Psoas muscle (tissue), 7 donors: ENCODE measurements at regions not wholly inside any gene's neighbourhood (a gene's known extent, or its start where the extent isn't known, plus 50 kb on each side); places are given as distances from the start of the nearest gene placed in this dataset.

Source experiments
- ATAC-seq, 4 donors: fragments of 200-7000 bp; cut with Tn5 transposase; one replicate each; pipeline ENCODE4 v1.9.1; 2020; ENCODE audit warnings: moderate library complexity in 3 of 4, mild to moderate bottlenecking in 2 of 4
- DNase-seq, 2 donors: peaks; one replicate each; pipeline ENCODE4 v3.0.0-alpha.2; 2020
- H3K27ac ChIP-seq: fragments of 200-600 bp; one replicate; pipeline ENCODE4 v1.8.0; 2022
- H3K27me3 ChIP-seq, 3 donors: fragments of 200-600 bp in 1 of 3; one replicate each; pipeline versions ENCODE4 v1.6.1 to v1.8.0; 2013 to 2022; ENCODE audit warnings: low read length in 2 of 3, mild to moderate bottlenecking in 2 of 3, moderate library complexity in 1 of 3; ENCODE audit not compliant: insufficient read depth in 3 of 3
- H3K36me3 ChIP-seq, 2 donors: fragments of 200-600 bp in 1 of 2; one replicate each; pipeline versions ENCODE4 v1.6.1 to v1.8.0; 2013 to 2022; ENCODE audit warnings: low read depth in 1 of 2, mild to moderate bottlenecking in 1 of 2, moderate library complexity in 1 of 2; ENCODE audit not compliant: insufficient read depth in 1 of 2
- H3K4me1 ChIP-seq: fragments of 200-600 bp; one replicate; pipeline ENCODE4 v1.8.0; 2022
- H3K4me3 ChIP-seq: fragments of 200-600 bp; one replicate; pipeline ENCODE4 v1.8.0; 2022; ENCODE audit warnings: mild to moderate bottlenecking
- H3K9me3 ChIP-seq: fragments of 200-600 bp; one replicate; pipeline ENCODE4 v1.8.0; 2022
- WGBS, 3 donors: extraction: QIAGEN DNeasy Blood & Tissue Kit; methylation state at CpG; one replicate each; pipeline versions ENCODE4 v1.1.6 to v1.1.7; 2013; 5-methylcytosine and 5-hydroxymethylcytosine counted together
- intact Hi-C, 2 donors: fragments of 100-400 bp; cut with DNase I; formaldehyde crosslinking; loops; one replicate each; pipeline versions ENCODE4 v1.11.0 to v1.14.2; 2022
- TF ChIP-seq, protein P1 (sequence below): fragments of 200-600 bp; IDR thresholded peaks from one replicate; pipeline ENCODE4 v1.8.0; 2022; ENCODE audit warnings: antibody characterized with exemption
- donor health status: healthy with polysubstance abuse.
- donor health status: DM: no; HTN: no; CAD: no; lungs with moderate emphysema.
- donor health status: Bipolar disorder and iron deficiency.
- donor health status: healthy.
- donor health status: DM: yes; HTN: yes; CAD: no.
- donor health status: DM: no; HTN: no; CAD: no.
- donor health status: DM: yes; HTN: yes; CAD: no.

GRCh38 chr2:18124116-18124835 is 245.8 kb downstream of the KCNS3 start:
- TF ChIP-seq, protein P1, sequence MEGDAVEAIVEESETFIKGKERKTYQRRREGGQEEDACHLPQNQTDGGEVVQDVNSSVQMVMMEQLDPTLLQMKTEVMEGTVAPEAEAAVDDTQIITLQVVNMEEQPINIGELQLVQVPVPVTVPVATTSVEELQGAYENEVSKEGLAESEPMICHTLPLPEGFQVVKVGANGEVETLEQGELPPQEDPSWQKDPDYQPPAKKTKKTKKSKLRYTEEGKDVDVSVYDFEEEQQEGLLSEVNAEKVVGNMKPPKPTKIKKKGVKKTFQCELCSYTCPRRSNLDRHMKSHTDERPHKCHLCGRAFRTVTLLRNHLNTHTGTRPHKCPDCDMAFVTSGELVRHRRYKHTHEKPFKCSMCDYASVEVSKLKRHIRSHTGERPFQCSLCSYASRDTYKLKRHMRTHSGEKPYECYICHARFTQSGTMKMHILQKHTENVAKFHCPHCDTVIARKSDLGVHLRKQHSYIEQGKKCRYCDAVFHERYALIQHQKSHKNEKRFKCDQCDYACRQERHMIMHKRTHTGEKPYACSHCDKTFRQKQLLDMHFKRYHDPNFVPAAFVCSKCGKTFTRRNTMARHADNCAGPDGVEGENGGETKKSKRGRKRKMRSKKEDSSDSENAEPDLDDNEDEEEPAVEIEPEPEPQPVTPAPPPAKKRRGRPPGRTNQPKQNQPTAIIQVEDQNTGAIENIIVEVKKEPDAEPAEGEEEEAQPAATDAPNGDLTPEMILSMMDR, result no peak
- no peaks in the 10 kb centered on the region for H3K27me3 ChIP-seq
- intact Hi-C loops, result no loop called here
- peaks cover 4% of the 10 kb centered on the region for H3K4me1 ChIP-seq
- no peaks in the 10 kb centered on the region for H3K9me3 ChIP-seq
- H3K27ac ChIP-seq, result no peak overlapping the region
- ATAC-seq (no peak), DNase-seq (no peak)
- 42 to 53% (median 44%) methylated on average over 6 of the region's 6 CpGs for WGBS, 3 donors
- H3K36me3 ChIP-seq, result no peaks in the 10 kb centered on the region
- no peak overlapping the region for H3K4me3 ChIP-seq

- no peak overlapping the region for H3K4me3 ChIP-seq
- peaks cover 4% of the 10 kb centered on the region for H3K4me1 ChIP-seq
- ATAC-seq (no peak), DNase-seq (no peak)
- no peak overlapping the region for H3K27ac ChIP-seq
- intact Hi-C loops, result no loop called here
- H3K9me3 ChIP-seq, result no peaks in the 10 kb centered on the region
- H3K27me3 ChIP-seq, result no peaks in the 10 kb centered on the region
- WGBS, 3 donors, result 21 to 32% (median 29%) methylated on average over 3 of the region's 3 CpGs
- TF ChIP-seq, protein P1, result no peak
- H3K36me3 ChIP-seq, result no peaks in the 10 kb centered on the region
Measured at GRCh38 chr2:18123577-18123976, 245.1 kb downstream of the KCNS3 start.

DNA sequence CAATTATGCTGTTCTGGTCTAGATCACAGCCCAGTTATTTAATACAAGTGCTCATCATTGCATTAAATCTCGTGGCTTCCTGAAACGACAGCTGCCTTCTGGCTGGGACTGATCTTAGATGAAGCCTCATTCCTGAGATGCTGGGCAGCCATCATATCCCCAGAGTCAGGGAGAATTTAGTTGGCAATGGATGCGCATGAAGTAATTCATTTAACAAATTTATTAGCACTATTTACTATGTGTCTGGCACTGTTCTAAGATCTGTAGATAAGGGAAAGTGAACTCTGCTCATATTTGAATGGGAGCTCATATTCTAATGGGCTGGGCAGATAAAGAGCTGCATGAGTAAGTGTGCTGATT is 244.7 kb downstream of the KCNS3 start:
- H3K27me3 ChIP-seq, result no peaks in the 10 kb centered on the region
- ATAC-seq (no peak), DNase-seq (no peak)
- intact Hi-C loops, result no loop called here
- H3K4me1 ChIP-seq, result peaks cover 4% of the 10 kb centered on the region
- no peak overlapping the region for H3K4me3 ChIP-seq
- 20 to 27% (median 21%) methylated on average over 3 of the region's 3 CpGs for WGBS, 3 donors
- no peak overlapping the region for H3K27ac ChIP-seq
- H3K9me3 ChIP-seq, result no peaks in the 10 kb centered on the region
- no peaks in the 10 kb centered on the region for H3K36me3 ChIP-seq
- TF ChIP-seq, protein P1, result no peak

GRCh38 chr2:18122544-18123210 is 244.2 kb downstream of the KCNS3 start:
- intact Hi-C loops, result no loop called here
- Histone ChIP-seq H3K9me3 (no peaks in the 10 kb centered on the region), H3K4me3 (no peak overlapping the region), H3K27me3 (no peaks in the 10 kb centered on the region), H3K36me3 (no peaks in the 10 kb centered on the region), H3K4me1 (peaks cover 7% of the 10 kb centered on the region), H3K27ac (no peak overlapping the region)
- 50 to 56% (median 50%) methylated on average over 3 of the region's 3 CpGs for WGBS, 3 donors
- TF ChIP-seq, protein P1, result no peak
- DNase-seq, result no peak
- ATAC-seq, result no peak
